ENCODE measurements at regions not wholly inside any gene's neighbourhood (a gene's known extent, or its start where the extent isn't known, plus 50 kb on each side); places are given as distances from the start of the nearest gene placed in this dataset.

GRCh38 chr5:43815497-43815896 lies 212.5 kb downstream of the NNT start:
- TF ChIP-seq CTCF (IDR thresholded peaks at IDR 0.05) (no peak), POLR2AphosphoS5 (IDR thresholded peaks at IDR 0.05) (no peak), POLR2A (IDR thresholded peaks at IDR 0.05) (no peak)

All from stomach (tissue), 4 donors.